HG02571 (cell line): ENCODE measurements at regions not wholly inside any gene's neighbourhood (a gene's known extent, or its start where the extent isn't known, plus 50 kb on each side); places are given as distances from the start of the nearest gene placed in this dataset.
"Not testable (repeated sequence)": the region's sequence is repeated elsewhere in the genome, so short reads cannot be mapped to it uniquely, and the experiment has no call there.

ENCODE experiments used
- ATAC-seq: cut with Tn5 transposase; IDR thresholded peaks from one replicate; pipeline ENCODE4 v1.9.1; 2021; ENCODE audit warnings: mild to moderate bottlenecking, moderate library complexity; ENCODE audit not compliant: unreplicated experiment

- ATAC-seq = no peak
Measured at GRCh38 chr12:90831712-90832111, 123.3 kb downstream of the CCER1 start.

- no peak for ATAC-seq
Measured at GRCh38 chr12:90829044-90829443, 125.9 kb downstream of the CCER1 start.

- no peak for ATAC-seq
Measured at GRCh38 chr12:90828621-90829020, 126.4 kb downstream of the CCER1 start.

- ATAC-seq = no peak
Measured at GRCh38 chr12:90827567-90827966, 127.4 kb downstream of the CCER1 start.

- no peak for ATAC-seq
Measured at GRCh38 chr12:90826036-90826435, 128.9 kb downstream of the CCER1 start.

- no peak for ATAC-seq
Measured at GRCh38 chr12:90823859-90824258, 131.1 kb downstream of the CCER1 start.

- no peak for ATAC-seq
Measured at GRCh38 chr12:90819709-90820108, 135.3 kb downstream of the CCER1 start.

GRCh38 chr12:90816353-90817089 is 138.5 kb downstream of the CCER1 start:
- ATAC-seq = no peak

- ATAC-seq = no peak
Measured at GRCh38 chr12:90809940-90810339, 145.0 kb downstream of the CCER1 start.

- ATAC-seq = no peak
Measured at GRCh38 chr12:90808568-90808967, 146.4 kb downstream of the CCER1 start.

- ATAC-seq = no peak
Measured at GRCh38 chr12:90802727-90803126, 152.2 kb downstream of the CCER1 start.

GRCh38 chr12:90801776-90802175 is 153.2 kb downstream of the CCER1 start:
- ATAC-seq = no peak

- ATAC-seq = no peak
Measured at GRCh38 chr12:90794212-90794611, 160.8 kb downstream of the CCER1 start.

- not testable (repeated sequence) for ATAC-seq
Measured at GRCh38 chr12:90792718-90793117, 162.3 kb downstream of the CCER1 start.

- no peak for ATAC-seq
Measured at GRCh38 chr12:90791445-90791844, 163.5 kb downstream of the CCER1 start.

GRCh38 chr12:90790747-90791146 is 164.2 kb downstream of the CCER1 start:
- no peak for ATAC-seq

GRCh38 chr12:90773491-90773890 is 181.5 kb downstream of the CCER1 start:
- ATAC-seq = no peak

- no peak for ATAC-seq
Measured at GRCh38 chr12:90770861-90771260, 184.1 kb downstream of the CCER1 start.

GRCh38 chr12:90757957-90758356 is 197.0 kb downstream of the CCER1 start:
- no peak for ATAC-seq

- ATAC-seq = no peak
Measured at GRCh38 chr12:90745211-90745610, 209.8 kb downstream of the CCER1 start.

- ATAC-seq = no peak
Measured at GRCh38 chr12:90741611-90742010, 213.4 kb downstream of the CCER1 start.

GRCh38 chr12:90729736-90730135 is 225.2 kb downstream of the CCER1 start:
- no peak for ATAC-seq

GRCh38 chr12:90712671-90713070 is 242.3 kb downstream of the CCER1 start:
- ATAC-seq = no peak
